WTC11 (cell line): ENCODE measurements at regions not wholly inside any gene's neighbourhood (a gene's known extent, or its start where the extent isn't known, plus 50 kb on each side); places are given as distances from the start of the nearest gene placed in this dataset.

ENCODE experiments used
- ATAC-seq: fragments of 200-7000 bp; cut with Tn5 transposase; 2 replicates; pipeline ENCODE4 v1.10.0; 2021; ENCODE audit warnings: mild to moderate bottlenecking, moderate library complexity
- CTCF ChIA-PET: fragments of 300-600 bp; sonication (Branson Sonifier 250); formaldehyde crosslinking; loops from one replicate; lab custom pipeline; 2021; ENCODE audit warnings: antibody characterized with exemption; lab: Charles Lee
- POLR2A ChIA-PET: fragments of 350-600 bp; sonication (Branson Sonifier 250); formaldehyde crosslinking; loops from one replicate; lab custom pipeline; 2021; ENCODE audit warnings: antibody characterized with exemption; lab: Charles Lee
- DNase-seq: peaks from one replicate; pipeline ENCODE4 v3.0.0; 2021; ENCODE audit warnings: low spot score
- H3K27ac Mint-ChIP-seq: 2 replicates; pipeline ENCODE4 v1.8.0; 2021; ENCODE audit warnings: mixed read lengths
- H3K27me3 Mint-ChIP-seq: 2 replicates; pipeline ENCODE4 v1.8.0; 2021; ENCODE audit warnings: low read depth, mild to moderate bottlenecking, moderate library complexity, mixed read lengths
- H3K36me3 Mint-ChIP-seq: 2 replicates; pipeline ENCODE4 v1.8.0; 2021; ENCODE audit warnings: mixed read lengths
- H3K4me1 Mint-ChIP-seq: 2 replicates; pipeline ENCODE4 v1.8.0; 2022; ENCODE audit warnings: mixed read lengths
- H3K4me3 Mint-ChIP-seq: 2 replicates; pipeline ENCODE4 v1.8.0; 2021; ENCODE audit warnings: mild to moderate bottlenecking, moderate library complexity, mixed read lengths
- H3K9me3 Mint-ChIP-seq: 2 replicates; pipeline ENCODE4 v1.8.0; 2021; ENCODE audit warnings: mixed read lengths
- ATF6 ChIP-seq: sonication (generic); formaldehyde crosslinking; IDR thresholded peaks from 2 replicates; pipeline ENCODE4 v1.8.1; 2023; ENCODE audit warnings: mild to moderate bottlenecking, missing genetic modification reagents
- CBFB ChIP-seq: sonication (generic); formaldehyde crosslinking; IDR thresholded peaks from 2 replicates; pipeline ENCODE4 v1.8.1; 2022; ENCODE audit warnings: mild to moderate bottlenecking, low read depth, missing genetic modification reagents
- E2F5 ChIP-seq: sonication (generic); formaldehyde crosslinking; IDR thresholded peaks from 2 replicates; pipeline ENCODE4 v1.8.1; 2022; ENCODE audit warnings: mild to moderate bottlenecking, moderate library complexity, missing genetic modification reagents
- ELF4 ChIP-seq: sonication (generic); formaldehyde crosslinking; IDR thresholded peaks from 2 replicates; pipeline ENCODE4 v1.8.1; 2022; ENCODE audit warnings: low read depth, mild to moderate bottlenecking, moderate library complexity, missing genetic modification reagents
- MXD4 ChIP-seq: fragments of 250-450 bp; sonication (Bioruptor Pico); IDR thresholded peaks from 2 replicates; pipeline ENCODE4 v1.8.0; 2021; ENCODE audit warnings: mild to moderate bottlenecking, moderate library complexity, borderline replicate concordance
- NFYB ChIP-seq: sonication (generic); formaldehyde crosslinking; conservative IDR thresholded peaks from 2 replicates; pipeline ENCODE4 v1.8.0; 2022; ENCODE audit warnings: low read depth, missing genetic modification reagents
- NR1H2 ChIP-seq: sonication (generic); formaldehyde crosslinking; IDR thresholded peaks from 2 replicates; pipeline ENCODE4 v1.9.0; 2021; ENCODE audit warnings: mild to moderate bottlenecking, moderate library complexity, missing genetic modification reagents
- NR2C2 ChIP-seq: sonication (generic); formaldehyde crosslinking; IDR thresholded peaks from 2 replicates; pipeline ENCODE4 v1.8.0; 2022; ENCODE audit warnings: mild to moderate bottlenecking, missing genetic modification reagents
- STAT6 ChIP-seq: sonication (generic); formaldehyde crosslinking; conservative IDR thresholded peaks from 2 replicates; pipeline ENCODE4 v1.8.1; 2023; ENCODE audit warnings: mild to moderate bottlenecking, low read depth, missing genetic modification reagents, moderate library complexity
- TCF7 ChIP-seq: sonication (generic); formaldehyde crosslinking; IDR thresholded peaks from 2 replicates; pipeline ENCODE4 v1.8.0; 2022; ENCODE audit warnings: mild to moderate bottlenecking, low read depth, missing genetic modification reagents, moderate library complexity
- TEAD1 ChIP-seq: sonication (generic); formaldehyde crosslinking; IDR thresholded peaks from 2 replicates; pipeline ENCODE4 v1.8.0; 2022; ENCODE audit warnings: mild to moderate bottlenecking, missing genetic modification reagents
- USF1 ChIP-seq: sonication (generic); formaldehyde crosslinking; IDR thresholded peaks from 2 replicates; pipeline ENCODE4 v1.8.0; 2022; ENCODE audit warnings: mild to moderate bottlenecking, missing genetic modification reagents
- USF2 ChIP-seq: sonication (generic); formaldehyde crosslinking; IDR thresholded peaks from 2 replicates; pipeline ENCODE4 v1.8.1; 2023; ENCODE audit warnings: mild to moderate bottlenecking, missing genetic modification reagents, moderate library complexity
- ZNF425 ChIP-seq: fragments of 250-450 bp; sonication (Bioruptor Pico); conservative IDR thresholded peaks from 2 replicates; pipeline ENCODE4 v1.9.0; 2021; ENCODE audit warnings: mild to moderate bottlenecking
- ZNF512 ChIP-seq: sonication (generic); formaldehyde crosslinking; IDR thresholded peaks from 2 replicates; pipeline ENCODE4 v1.8.1; 2022; ENCODE audit warnings: missing genetic modification reagents, borderline replicate concordance

GRCh38 chr18:38756436-38756835 lies 1190.8 kb upstream of the CELF4 start (continued):
- TF ChIP-seq STAT6 = no peak
- TF ChIP-seq ELF4 = no peak

- no peak for TF ChIP-seq STAT6
- no peak for TF ChIP-seq ZNF512 (CRISPR knock-in tag)
- no peak for TF ChIP-seq NR2C2 (CRISPR knock-in tag)
- TF ChIP-seq ATF6 (CRISPR knock-in tag) = no peak
- TF ChIP-seq CBFB (CRISPR knock-in tag) = no peak
- no peak for TF ChIP-seq TEAD1 (CRISPR knock-in tag)
- no peak for TF ChIP-seq NR1H2 (CRISPR knock-in tag)
- TF ChIP-seq ZNF425 (CRISPR knock-in tag) = no peak
- TF ChIP-seq USF1 = no peak
- TF ChIP-seq NFYB (CRISPR knock-in tag) = no peak
- TF ChIP-seq E2F5 (CRISPR knock-in tag) = no peak
- TF ChIP-seq USF2 = no peak
- no peak for TF ChIP-seq MXD4 (CRISPR knock-in tag)
- no peak for TF ChIP-seq TCF7 (CRISPR knock-in tag)
- TF ChIP-seq, all 79 proteins: peak for 0
- DNase-seq (no peak), ATAC-seq (no peak)
- Mint-ChIP-seq H3K4me3 (no peak overlapping the region), H3K36me3 (no peaks in the 10 kb centered on the region), H3K27me3 (no peaks in the 10 kb centered on the region), H3K9me3 (no peaks in the 10 kb centered on the region), H3K27ac (no peak overlapping the region), H3K4me1 (peaks cover 12% of the 10 kb centered on the region)
- POLR2A ChIA-PET = no interaction called here
- CTCF ChIA-PET = no interaction called here
These were observed 1186.8 kb upstream of the CELF4 start for GRCh38 chr18:38752430-38752829.
